Smooth muscle cell (in vitro differentiated cells): ENCODE measurements at regions not wholly inside any gene's neighbourhood (a gene's known extent, or its start where the extent isn't known, plus 50 kb on each side); places are given as distances from the start of the nearest gene placed in this dataset.
"Not testable (repeated sequence)": the region's sequence is repeated elsewhere in the genome, so short reads cannot be mapped to it uniquely, and the experiment has no call there.

Source experiments
- DNase-seq: peaks from one replicate; lab custom pipeline; 2025; ENCODE audit not compliant: unreplicated experiment; lab: John Stamatoyannopoulos, UW
- H2AFZ ChIP-seq: fragments of 200-600 bp; sonication (generic); 2 replicates; pipeline ENCODE4 v1.6.0; 2016; ENCODE audit warnings: antibody characterized with exemption, low read depth, mild to moderate bottlenecking
- H3F3A ChIP-seq: fragments of 200-600 bp; sonication (generic); 2 replicates; pipeline ENCODE4 v1.6.0; 2017; ENCODE audit warnings: antibody characterized with exemption, low read depth
- H3K27ac ChIP-seq: fragments of 200-600 bp; sonication (generic); 2 replicates; pipeline ENCODE4 v1.5.1; 2016; ENCODE audit warnings: low read depth, mild to moderate bottlenecking
- H3K27me3 ChIP-seq: fragments of 200-600 bp; sonication (generic); 2 replicates; pipeline ENCODE4 v1.6.1; 2016; ENCODE audit warnings: low read depth, mild to moderate bottlenecking
- H3K36me3 ChIP-seq: fragments of 200-600 bp; sonication (generic); 2 replicates; pipeline ENCODE4 v1.5.1; 2016; ENCODE audit warnings: low read depth
- H3K4me1 ChIP-seq: fragments of 200-600 bp; sonication (generic); 2 replicates; pipeline ENCODE4 v1.5.1; 2016; ENCODE audit warnings: low read depth
- H3K4me2 ChIP-seq: fragments of 200-600 bp; sonication (generic); 2 replicates; pipeline ENCODE4 v1.6.0; 2016; ENCODE audit warnings: mild to moderate bottlenecking
- H3K4me3 ChIP-seq: fragments of 200-600 bp; sonication (generic); 2 replicates; pipeline ENCODE4 v1.5.1; 2016; ENCODE audit warnings: mild to moderate bottlenecking
- H3K79me2 ChIP-seq: fragments of 200-600 bp; sonication (generic); 2 replicates; pipeline ENCODE4 v1.6.0; 2016; ENCODE audit warnings: low read depth, mild to moderate bottlenecking
- H3K9ac ChIP-seq: fragments of 200-600 bp; sonication (generic); 2 replicates; pipeline ENCODE4 v1.6.0; 2016; ENCODE audit warnings: low read depth
- H3K9me3 ChIP-seq: fragments of 200-600 bp; sonication (generic); replicated peaks from 2 replicates; pipeline ENCODE4 v1.5.1; 2016; ENCODE audit warnings: low read depth
- H4K20me1 ChIP-seq: fragments of 200-600 bp; sonication (generic); 2 replicates; pipeline ENCODE4 v1.6.0; 2016; ENCODE audit warnings: low read depth
- CTCF ChIP-seq: fragments of 200-600 bp; sonication (generic); IDR thresholded peaks from 2 replicates; pipeline ENCODE4 v1.5.1; 2017; ENCODE audit warnings: borderline replicate concordance, mild to moderate bottlenecking, antibody characterized with exemption; ENCODE audit not compliant: insufficient read depth, poor library complexity, severe bottlenecking
- WGBS: methylation state at CpG from one replicate; pipeline ENCODE4 v1.1.7; 2016; ENCODE audit warnings: low lambda C conversion rate; 5-methylcytosine and 5-hydroxymethylcytosine counted together

- not testable (repeated sequence) for H3F3A ChIP-seq, H4K20me1 ChIP-seq, H3K4me2 ChIP-seq, DNase-seq, H2AFZ ChIP-seq, H3K36me3 ChIP-seq, H3K9me3 ChIP-seq, H3K79me2 ChIP-seq, H3K9ac ChIP-seq, H3K27ac ChIP-seq, H3K27me3 ChIP-seq, H3K4me1 ChIP-seq, H3K4me3 ChIP-seq
- whole genome bisulfite sequencing: 63% methylated on average over 8 of the region's 8 CpGs
Observed at GRCh38 chr4:3932734-3933133, 166.5 kb downstream of the ADRA2C start.

GRCh38 chr4:3935406-3935805 lies 169.2 kb downstream of the ADRA2C start:
- not testable (repeated sequence) for H3K79me2 ChIP-seq, H3K27ac ChIP-seq, H2AFZ ChIP-seq, H3K27me3 ChIP-seq, H3K4me2 ChIP-seq, DNase-seq, H3K36me3 ChIP-seq, H4K20me1 ChIP-seq, H3K9me3 ChIP-seq, H3F3A ChIP-seq, H3K9ac ChIP-seq, H3K4me3 ChIP-seq, H3K4me1 ChIP-seq
- 96% methylated on average over 10 of the region's 10 CpGs for WGBS

- Histone ChIP-seq H2AFZ (no peak overlapping the region), H3K4me3 (no peak overlapping the region), H3K9ac (no peak overlapping the region), H4K20me1 (no peaks in the 10 kb centered on the region), H3K36me3 (no peaks in the 10 kb centered on the region), H3K27me3 (no peaks in the 10 kb centered on the region), H3K79me2 (no peaks in the 10 kb centered on the region), H3K4me1 (peaks cover 3% of the 10 kb centered on the region), H3K9me3 (no peaks in the 10 kb centered on the region), H3K4me2 (no peak overlapping the region), H3F3A (no peaks in the 10 kb centered on the region), H3K27ac (no peak overlapping the region)
- WGBS: 89% methylated on average over 13 of the region's 13 CpGs
- DNase-seq: no peak
- TF ChIP-seq CTCF: no peak
Observed at GRCh38 chr4:3936184-3936583, 170.0 kb downstream of the ADRA2C start.

- H3K4me1 ChIP-seq, H3K4me2 ChIP-seq, H3K9me3 ChIP-seq, DNase-seq, H4K20me1 ChIP-seq, H3K36me3 ChIP-seq, H2AFZ ChIP-seq, H3K79me2 ChIP-seq, H3K4me3 ChIP-seq, H3K27me3 ChIP-seq, H3K27ac ChIP-seq, H3F3A ChIP-seq, H3K9ac ChIP-seq: not testable (repeated sequence)
- WGBS: 79% methylated on average over 16 of the region's 18 CpGs
Observed at GRCh38 chr4:3937849-3938562, 171.8 kb downstream of the ADRA2C start.

GRCh38 chr4:3938676-3939075 lies 172.5 kb downstream of the ADRA2C start:
- not testable (repeated sequence) for H3K36me3 ChIP-seq, H4K20me1 ChIP-seq, H3K27ac ChIP-seq, H3K9me3 ChIP-seq, H3K4me3 ChIP-seq, H3K4me1 ChIP-seq, H3K9ac ChIP-seq, H3K27me3 ChIP-seq, H3K79me2 ChIP-seq, H3F3A ChIP-seq, H2AFZ ChIP-seq, H3K4me2 ChIP-seq, DNase-seq
- 86% methylated on average over 8 of the region's 8 CpGs for WGBS

GRCh38 chr4:3939954-3940591 lies 173.9 kb downstream of the ADRA2C start:
- not testable (repeated sequence) for H3K4me1 ChIP-seq, H3K79me2 ChIP-seq, H3K27me3 ChIP-seq, H3K9ac ChIP-seq, H3K27ac ChIP-seq, H3K4me2 ChIP-seq, H4K20me1 ChIP-seq, H3K4me3 ChIP-seq, DNase-seq, H3K9me3 ChIP-seq, H3F3A ChIP-seq, H2AFZ ChIP-seq, H3K36me3 ChIP-seq
- 53% methylated on average over 8 of the region's 10 CpGs for WGBS

GRCh38 chr4:3941735-3942522 lies 175.7 kb downstream of the ADRA2C start:
- H3K79me2 ChIP-seq, H3F3A ChIP-seq, H3K36me3 ChIP-seq, H3K9ac ChIP-seq, DNase-seq, H4K20me1 ChIP-seq, H3K9me3 ChIP-seq, H3K4me3 ChIP-seq, H3K27ac ChIP-seq, H3K27me3 ChIP-seq, H2AFZ ChIP-seq, H3K4me1 ChIP-seq, H3K4me2 ChIP-seq: not testable (repeated sequence)
- WGBS: 67% methylated on average over 17 of the region's 17 CpGs
